GM12878 (cell line): ENCODE measurements at regions not wholly inside any gene's neighbourhood (a gene's known extent, or its start where the extent isn't known, plus 50 kb on each side); places are given as distances from the start of the nearest gene placed in this dataset.

ENCODE experiments used
- ATAC-seq: fragments of 200-7000 bp; cut with Tn5 transposase; 3 replicates; pipeline ENCODE4 v1.9.1; 2020; ENCODE audit warnings: mild to moderate bottlenecking, moderate library complexity
- BruUV-seq: library from RNA; stranded (reverse); fragments of 400-500 nt; replicated peaks from 2 replicates; lab custom pipeline; 2021; lab: Mats Ljungman, UMichigan
- CTCF ChIA-PET: fragments of 300-600 bp; sonication (Branson Sonifier 250); formaldehyde crosslinking; extraction: SDS; loops from one replicate; lab custom pipeline; 2021; ENCODE audit warnings: inconsistent platforms; lab: Yijun Ruan, JAX
- POLR2A ChIA-PET: fragments of 350-600 bp; formaldehyde crosslinking; extraction: SDS; loops from one replicate; lab custom pipeline; 2021; ENCODE audit warnings: inconsistent platforms; lab: Charles Lee
- RAD21 ChIA-PET: fragments of 300-600 bp; sonication (Branson Sonifier 250); formaldehyde crosslinking; loops from one replicate; lab custom pipeline; 2023; ENCODE audit warnings: antibody characterized with exemption; ENCODE audit not compliant: unreplicated experiment; lab: Charles Lee
- SMC1A ChIA-PET: fragments of 300-600 bp; sonication (Branson Sonifier 250); formaldehyde crosslinking; loops from one replicate; lab custom pipeline; 2023; ENCODE audit not compliant: unreplicated experiment, uncharacterized antibody; lab: Charles Lee
- DNase-seq: peaks from one replicate; pipeline ENCODE4 v3.0.0-alpha.2; 2011; ENCODE audit warnings: low read depth, low spot score
- FAIRE-seq: peaks from 3 replicates; lab custom pipeline; 2011; peaks lifted over from hg19 to GRCh38; lab: Jason Lieb, UNC
- H2AFZ ChIP-seq: 2 replicates; pipeline ENCODE4 v1.6.0; 2011; ENCODE audit warnings: low read depth, low read length, control low read depth; ENCODE audit not compliant: control insufficient read depth
- H3K27ac ChIP-seq: 2 replicates; pipeline ENCODE4 v1.5.1; 2011; ENCODE audit warnings: control low read depth; ENCODE audit not compliant: control insufficient read depth, insufficient read depth
- H3K27me3 ChIP-seq, 2 experiments: replicated peaks in 1 of 2; 2 replicates each; pipeline versions ENCODE4 v1.6.0 to v1.6.1; 2011; ENCODE audit warnings: low read length in 1 of 2; ENCODE audit not compliant: control insufficient read depth in 2 of 2, insufficient read depth in 2 of 2
- H3K36me3 ChIP-seq, 2 experiments: 2 replicates each; pipeline ENCODE4 v1.5.1; 2011; ENCODE audit warnings: low read length in 1 of 2; ENCODE audit not compliant: control insufficient read depth in 2 of 2, insufficient read depth in 2 of 2
- H3K4me1 ChIP-seq: 2 replicates; pipeline ENCODE4 v1.6.1; 2011; ENCODE audit warnings: mild to moderate bottlenecking, low read length, moderate library complexity, mixed read lengths; ENCODE audit not compliant: control insufficient read depth, insufficient read depth
- H3K4me2 ChIP-seq: 2 replicates; pipeline ENCODE4 v1.6.0; 2011; ENCODE audit warnings: control low read depth; ENCODE audit not compliant: control insufficient read depth, insufficient read depth
- H3K4me3 ChIP-seq: fragments of 200-600 bp; sonication (generic); 2 replicates; pipeline ENCODE4 v1.5.1; 2016
- H3K79me2 ChIP-seq: 2 replicates; pipeline ENCODE4 v1.6.0; 2011; ENCODE audit warnings: low read length; ENCODE audit not compliant: control insufficient read depth, insufficient read depth
- H3K9ac ChIP-seq: 2 replicates; pipeline ENCODE4 v1.8.0; 2011; ENCODE audit warnings: low read length, control low read depth, mixed read lengths; ENCODE audit not compliant: control insufficient read depth, insufficient read depth
- H3K9me3 ChIP-seq: replicated peaks from 3 replicates; pipeline ENCODE4 v1.5.1; 2011; ENCODE audit warnings: mild to moderate bottlenecking, low read length; ENCODE audit not compliant: control insufficient read depth, insufficient read depth
- H4K20me1 ChIP-seq: 2 replicates; pipeline ENCODE4 v1.6.0; 2011; ENCODE audit not compliant: control insufficient read depth, insufficient read depth
- NKRF ChIP-seq: fragments of 450-650 bp; conservative IDR thresholded peaks from 2 replicates; pipeline ENCODE4 v1.6.1; 2017; ENCODE audit warnings: mild to moderate bottlenecking, moderate library complexity
- PKNOX1 ChIP-seq: fragments of 450-650 bp; IDR thresholded peaks from 2 replicates; pipeline ENCODE4 v1.6.1; 2016; ENCODE audit warnings: mild to moderate bottlenecking
- WGBS: methylation state at CpG from one replicate; pipeline ENCODE4 v1.1.6; 2016; ENCODE audit warnings: low lambda C conversion rate; ENCODE audit not compliant: insufficient replicate concordance, insufficient coverage; ENCODE audit errors: missing lambda C conversion rate; 5-methylcytosine and 5-hydroxymethylcytosine counted together
- in situ Hi-C: fragments of 300-500 bp; cut with MboI; formaldehyde crosslinking; loops from 9 replicates; pipeline ENCODE4 v1.14.3; 2018; ENCODE audit warnings: mixed read lengths
- intact Hi-C: fragments of 100-400 bp; cut with micrococcal nuclease; formaldehyde crosslinking; loops from one replicate; pipeline ENCODE4 v1.14.2; 2022; ENCODE audit not compliant: unreplicated experiment
- TF ChIP-seq, protein P1 (sequence below): IDR thresholded peaks from 2 replicates; pipeline ENCODE4 v1.6.1; 2011; ENCODE audit warnings: low read depth, low read length, improper control_type of control experiment, borderline replicate concordance

DNA sequence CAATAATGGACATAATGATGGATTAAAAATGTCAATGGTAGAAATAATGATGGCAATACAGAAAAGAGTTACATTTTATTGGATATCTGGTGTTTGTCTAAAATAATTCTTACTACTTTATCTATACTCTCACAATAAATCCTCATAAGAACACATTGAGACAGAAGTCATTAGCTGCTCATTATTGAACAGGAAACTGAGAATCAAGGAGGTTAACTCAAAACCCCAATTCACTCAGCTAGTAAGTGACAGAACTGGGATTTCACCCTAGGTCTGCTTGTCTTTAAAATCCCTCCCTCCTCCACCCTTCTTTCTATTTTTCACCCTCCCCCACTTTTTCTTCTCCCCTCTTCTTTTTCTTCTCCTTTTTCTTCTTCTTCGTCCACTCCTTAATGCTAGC is 285.8 kb upstream of the TNC start:
- POLR2A ChIA-PET: no interaction called here
- Histone ChIP-seq H3K4me2 (no peak overlapping the region), H3K36me3 (no peaks in the 10 kb centered on the region), H2AFZ (no peak overlapping the region), H3K4me1 (no peaks in the 10 kb centered on the region), H3K27ac (no peak overlapping the region), H3K79me2 (no peaks in the 10 kb centered on the region), H3K27me3 (no peaks in the 10 kb centered on the region), H3K9me3 (no peaks in the 10 kb centered on the region), H4K20me1 (no peaks in the 10 kb centered on the region), H3K4me3 (no peak overlapping the region), H3K9ac (no peak overlapping the region)
- WGBS: 0% methylated on average over 1 of the region's 1 CpG
- ATAC-seq (peak; percentile 51; the same call in 2 of the 3 replicates), FAIRE-seq (no peak), DNase-seq (no peak)
- SMC1A ChIA-PET: interaction anchor here (0.9 to 3.2 kb wide), 3 partner anchors 8 to 36 kb away, joined by 3 to 11 read pairs (median 6); no protein-coding TSS in a partner anchor
- TF ChIP-seq, protein P1, sequence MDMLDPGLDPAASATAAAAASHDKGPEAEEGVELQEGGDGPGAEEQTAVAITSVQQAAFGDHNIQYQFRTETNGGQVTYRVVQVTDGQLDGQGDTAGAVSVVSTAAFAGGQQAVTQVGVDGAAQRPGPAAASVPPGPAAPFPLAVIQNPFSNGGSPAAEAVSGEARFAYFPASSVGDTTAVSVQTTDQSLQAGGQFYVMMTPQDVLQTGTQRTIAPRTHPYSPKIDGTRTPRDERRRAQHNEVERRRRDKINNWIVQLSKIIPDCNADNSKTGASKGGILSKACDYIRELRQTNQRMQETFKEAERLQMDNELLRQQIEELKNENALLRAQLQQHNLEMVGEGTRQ: no peak
- TF ChIP-seq NKRF (no peak), PKNOX1 (0 out of 2 replicates have a peak, but pooled peaks have one; percentile 8)
- in situ Hi-C loops: no loop called here
- RAD21 ChIA-PET: no interaction called here
- intact Hi-C loops: no loop called here
- CTCF ChIA-PET: no interaction called here
- no TSS peak for BruUV-seq
